ENCODE measurements at regions not wholly inside any gene's neighbourhood (a gene's known extent, or its start where the extent isn't known, plus 50 kb on each side); places are given as distances from the start of the nearest gene placed in this dataset.
A peak's percentile ranks its signal among the peaks of the same experiment; 100 is the strongest.

GRCh38 chr6:149217466-149217888 is 100.0 kb upstream of the TAB2 start:
- no peak for DNase-seq (ENCODE audit: low spot score)

GRCh38 chr6:149218471-149218870 is 99.0 kb upstream of the TAB2 start:
- DNase-seq (ENCODE audit: low spot score), result no peak

GRCh38 chr6:149218915-149219314 is 98.6 kb upstream of the TAB2 start:
- DNase-seq (ENCODE audit: low spot score), result no peak

DNA sequence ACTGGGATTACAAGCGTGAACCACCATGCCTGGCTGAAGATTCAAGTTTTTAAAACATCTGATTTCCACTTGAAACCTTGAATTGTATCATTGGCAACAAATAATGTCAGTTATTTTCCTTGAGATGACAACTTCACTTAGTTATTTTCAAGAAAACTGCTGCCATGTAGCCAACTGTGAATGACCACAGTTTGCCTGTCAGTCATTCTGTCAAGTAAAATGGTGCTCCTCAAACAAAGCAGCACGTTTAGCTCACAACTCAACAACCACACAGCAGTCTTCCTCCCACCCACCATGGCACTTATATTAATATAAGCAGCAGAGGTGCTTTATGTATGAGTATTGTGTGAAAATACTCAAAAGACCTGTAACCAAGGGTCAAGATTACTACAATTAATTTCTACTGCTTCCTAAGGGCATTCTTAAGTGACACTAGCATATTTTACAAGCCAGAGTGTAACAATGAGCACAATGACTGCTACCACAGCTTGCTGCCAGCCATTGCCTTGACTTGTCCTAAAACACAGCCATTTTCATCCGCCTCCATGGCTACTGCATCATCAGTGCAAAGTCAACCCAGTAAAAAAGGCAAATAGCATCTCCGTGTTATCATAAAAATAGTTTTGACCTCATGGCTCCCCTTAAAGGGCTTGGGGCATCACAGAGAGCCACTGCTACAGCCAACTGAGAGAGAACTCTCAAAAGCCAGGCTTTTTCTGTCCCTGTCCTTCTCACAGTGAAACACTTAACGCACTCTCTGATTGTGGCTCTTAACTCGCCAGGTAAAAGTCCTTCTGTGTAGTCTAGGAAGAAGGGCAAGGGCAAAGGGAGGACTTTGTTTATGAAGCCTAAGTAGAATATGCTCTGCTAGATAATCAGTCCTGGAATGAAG is 96.4 kb upstream of the TAB2 start:
- no peak for DNase-seq (ENCODE audit: low spot score)

DNA sequence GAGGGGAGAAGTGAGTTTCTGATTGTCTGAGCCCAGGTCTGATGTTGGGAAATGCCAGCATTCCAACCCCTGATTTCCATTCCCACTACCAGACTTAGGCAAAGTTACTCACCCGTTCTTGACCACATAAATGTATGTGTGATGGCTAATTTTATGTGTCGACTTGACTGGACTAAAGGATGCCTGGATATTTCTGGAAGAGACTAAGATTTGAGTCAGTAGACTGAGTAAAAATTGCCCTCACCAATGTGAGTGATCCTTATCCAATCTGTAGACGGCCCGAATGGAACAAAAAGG is 95.8 kb upstream of the TAB2 start:
- peak; percentile 20 for DNase-seq (ENCODE audit: low spot score)

GRCh38 chr6:149223120-149223903 is 94.2 kb upstream of the TAB2 start:
- no peak for DNase-seq (ENCODE audit: low spot score)

DNA sequence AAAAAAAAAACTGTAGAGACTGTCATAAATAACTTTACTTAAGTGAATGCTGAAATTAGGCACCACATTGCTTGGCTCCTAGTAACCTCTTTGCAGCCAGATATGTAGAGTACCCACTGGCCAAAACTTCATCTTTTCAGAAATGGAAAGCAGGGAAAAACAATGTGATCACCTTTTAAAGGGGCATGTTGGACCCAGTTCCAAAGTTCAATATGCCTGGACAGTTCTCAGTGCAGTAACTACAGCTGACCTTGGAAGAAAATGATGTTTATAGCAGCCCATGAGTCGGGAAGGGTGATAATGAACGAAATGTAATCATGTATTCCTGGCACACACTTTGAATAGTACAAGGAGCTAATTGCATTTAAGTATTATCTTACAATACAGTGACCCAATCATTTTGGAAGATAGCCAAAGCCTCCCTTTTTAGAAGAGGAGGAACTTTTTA is 93.6 kb upstream of the TAB2 start:
- DNase-seq (ENCODE audit: low spot score), result no peak

- no peak for DNase-seq (ENCODE audit: low spot score)
Measured at GRCh38 chr6:149224399-149224798, 93.1 kb upstream of the TAB2 start.

- DNase-seq (ENCODE audit: low spot score), result no peak
Measured at GRCh38 chr6:149225370-149225769, 92.1 kb upstream of the TAB2 start.

DNA sequence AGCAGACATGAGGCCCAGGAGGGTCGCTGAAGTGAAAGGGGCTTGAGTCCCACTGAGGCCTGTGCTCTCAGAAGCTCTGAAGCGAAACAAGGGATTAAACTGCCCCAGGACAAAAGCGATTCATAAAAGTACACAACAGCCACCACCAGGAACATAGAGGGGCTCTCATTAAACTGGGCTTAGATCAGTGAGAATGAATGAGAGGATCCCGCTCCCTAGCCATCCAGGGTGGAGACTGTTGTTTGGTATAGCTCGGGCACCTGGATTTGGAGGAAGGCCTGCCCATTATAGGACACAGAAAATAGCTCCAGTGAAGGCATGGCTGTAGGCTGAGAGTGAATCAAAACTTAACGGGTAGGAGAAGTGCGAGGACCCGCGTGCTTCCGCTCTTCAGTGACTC is 91.6 kb upstream of the TAB2 start:
- DNase-seq (ENCODE audit: low spot score), result no peak

DNA sequence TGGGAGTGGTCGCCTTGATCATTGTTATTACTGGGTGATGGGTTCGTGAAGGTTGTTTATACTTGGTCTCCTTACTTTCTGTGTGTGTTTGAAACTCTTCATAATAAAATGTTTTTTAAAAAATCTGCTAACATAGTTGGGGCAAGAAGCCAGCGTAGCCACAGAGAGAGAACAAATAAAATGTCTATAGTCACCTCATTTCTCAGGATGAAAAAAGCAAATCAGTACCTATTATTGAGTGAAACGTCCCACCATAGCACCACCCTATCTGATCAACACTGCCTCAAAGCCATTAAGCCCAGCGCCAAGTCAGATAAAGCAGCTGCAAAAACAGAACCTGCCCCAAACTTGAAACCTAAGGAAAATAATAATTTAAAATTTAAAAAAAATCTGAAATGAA is 89.7 kb upstream of the TAB2 start:
- no peak for DNase-seq (ENCODE audit: low spot score)

DNA sequence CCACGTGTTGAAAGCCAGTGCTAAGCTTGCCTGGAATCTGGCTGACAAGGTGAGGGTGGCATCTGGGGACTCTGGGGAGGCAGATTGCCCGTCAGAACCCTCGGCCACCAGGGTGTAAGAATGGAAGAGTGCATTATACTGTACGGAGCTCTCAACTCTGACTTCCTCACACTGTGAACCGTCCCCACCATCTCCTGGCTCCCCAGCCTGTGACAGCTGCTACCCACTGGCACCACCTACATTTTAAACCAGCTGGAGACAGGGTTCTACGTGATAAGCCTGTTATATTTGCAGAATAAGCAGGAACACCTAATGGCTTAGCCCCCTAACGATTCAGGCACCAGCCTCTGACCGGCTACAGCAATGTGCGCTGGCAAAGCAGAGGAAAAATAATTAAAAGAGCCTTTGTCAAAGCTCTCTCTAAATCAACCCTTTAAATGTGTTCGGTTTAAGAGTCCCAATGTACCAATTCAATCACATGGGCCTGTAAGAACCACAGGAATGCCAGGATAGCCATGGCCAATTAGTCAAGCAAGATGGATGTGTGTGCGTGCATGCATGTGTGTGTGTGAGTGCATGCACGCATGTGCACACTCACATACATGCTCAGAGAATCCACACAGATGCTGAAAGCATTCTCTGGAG is 89.1 kb upstream of the TAB2 start:
- no peak for DNase-seq (ENCODE audit: low spot score)

GRCh38 chr6:149229096-149229495 is 88.4 kb upstream of the TAB2 start:
- no peak for DNase-seq (ENCODE audit: low spot score)

GRCh38 chr6:149230712-149231460 is 86.6 kb upstream of the TAB2 start:
- DNase-seq (ENCODE audit: low spot score), result no peak

- no peak for DNase-seq (ENCODE audit: low spot score)
Measured at GRCh38 chr6:149231778-149232177, 85.7 kb upstream of the TAB2 start.

DNA sequence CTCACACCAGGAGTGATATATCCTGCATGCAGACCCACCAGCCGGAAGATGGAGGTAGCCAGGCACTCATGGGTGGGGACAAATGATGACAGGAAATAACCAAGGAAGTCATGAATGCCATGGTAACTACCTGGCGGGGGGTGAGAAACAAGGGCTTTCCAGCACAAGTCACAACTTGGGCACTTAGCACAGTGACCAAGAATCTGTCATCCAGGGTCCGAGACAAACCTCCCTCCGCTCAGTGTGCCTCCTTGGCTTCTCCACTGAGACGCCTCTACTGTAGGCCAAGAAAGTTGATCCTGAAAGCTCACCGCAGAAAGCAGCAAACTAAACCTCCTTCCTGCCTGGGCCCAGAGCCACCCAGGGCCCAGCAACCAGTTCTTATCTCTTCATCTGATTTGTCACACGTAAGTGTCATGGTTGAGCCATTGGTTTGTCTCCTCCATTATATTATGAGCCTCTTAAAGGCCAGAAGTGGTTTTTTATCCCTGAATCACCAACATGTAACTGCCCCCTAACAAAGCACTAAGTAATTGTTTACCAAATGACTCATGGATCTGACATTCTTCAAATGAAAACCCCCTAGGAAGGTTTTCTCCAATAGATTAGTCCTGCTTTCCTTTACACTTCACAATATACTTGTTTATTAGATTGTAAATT is 84.3 kb upstream of the TAB2 start:
- peak; percentile 78 for DNase-seq (ENCODE audit: low spot score)

DNA sequence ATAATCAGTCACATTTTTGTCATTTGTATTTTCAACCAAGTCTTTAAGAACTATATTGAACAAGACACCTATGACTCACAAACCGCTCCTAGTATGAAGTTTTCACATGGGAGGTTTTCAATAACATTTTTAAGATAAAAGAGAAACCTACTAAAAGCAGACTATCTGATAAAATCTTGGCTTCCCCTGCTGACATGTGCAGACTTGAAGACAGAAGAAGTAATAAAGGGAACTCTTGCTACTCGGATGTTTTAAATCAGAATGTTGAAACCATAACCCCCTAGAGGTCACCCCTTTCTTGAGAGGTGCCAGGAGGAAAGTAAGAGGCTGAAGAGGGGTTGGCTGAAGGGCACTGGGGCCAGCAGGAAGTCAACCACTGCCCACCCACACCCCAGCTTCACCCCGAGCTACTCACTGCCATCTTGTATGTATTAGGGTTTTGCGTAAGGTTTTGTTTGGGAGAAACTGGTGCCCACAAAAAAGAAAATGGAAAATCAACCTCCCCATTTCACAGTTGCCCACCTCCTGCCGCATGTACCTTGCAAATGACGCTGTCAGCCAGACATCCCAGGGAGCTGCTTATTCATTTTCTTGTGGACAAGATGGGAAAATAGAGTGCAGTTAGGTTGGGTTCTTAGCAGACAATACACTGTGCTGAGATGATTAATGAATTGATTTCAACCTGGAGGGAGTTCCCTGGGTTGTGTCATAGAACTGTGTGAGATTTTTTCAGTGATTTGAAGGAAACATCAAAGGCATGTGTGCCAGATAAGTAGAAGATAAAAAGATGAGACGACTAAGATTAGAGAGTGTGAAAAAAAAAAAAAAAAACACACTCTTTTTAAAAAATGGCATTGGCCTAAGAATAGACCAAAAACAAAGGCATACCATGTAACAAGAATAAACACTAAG is 83.2 kb upstream of the TAB2 start:
- no peak for DNase-seq (ENCODE audit: low spot score)

GRCh38 chr6:149235130-149235561 is 82.4 kb upstream of the TAB2 start:
- no peak for DNase-seq (ENCODE audit: low spot score)

DNA sequence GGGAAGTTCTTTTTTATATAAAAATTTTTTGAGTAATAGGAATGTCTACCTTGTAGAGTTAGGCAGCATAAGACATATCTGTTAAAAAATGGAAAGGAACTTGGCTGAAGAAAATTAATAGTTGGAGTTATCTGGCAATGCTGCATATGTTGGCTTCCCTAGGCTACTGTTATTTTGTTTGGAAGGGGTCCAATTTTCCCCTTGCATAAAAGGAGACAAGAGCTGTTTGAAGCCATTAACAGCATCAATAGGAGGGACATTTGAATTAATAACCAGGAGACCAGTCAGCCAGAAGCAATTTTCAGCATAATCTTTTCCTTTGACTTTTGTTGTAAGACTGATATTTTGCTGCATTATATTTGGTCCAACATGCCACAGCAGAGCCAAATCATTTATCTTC is 80.9 kb upstream of the TAB2 start:
- DNase-seq (ENCODE audit: low spot score), result no peak

DNA sequence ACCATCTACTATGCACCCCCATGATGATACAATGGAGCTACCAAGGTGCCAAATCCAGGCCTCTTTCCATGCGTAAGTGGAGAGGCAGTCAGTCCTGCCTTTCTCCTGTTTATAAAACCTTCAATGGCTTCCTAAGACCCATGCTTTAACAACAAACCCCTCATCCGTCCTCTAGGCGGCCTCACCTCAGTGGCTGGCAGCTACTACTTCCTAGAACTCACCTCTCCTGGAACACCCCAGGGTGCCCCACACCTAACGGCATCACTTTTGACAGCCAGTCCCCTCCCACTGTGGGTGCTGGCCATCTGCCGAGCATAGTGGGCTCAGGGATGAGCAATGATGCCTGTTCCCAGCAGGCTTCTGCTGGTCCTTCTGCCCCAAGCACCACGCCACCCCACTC is 80.0 kb upstream of the TAB2 start:
- no peak for DNase-seq (ENCODE audit: low spot score)

All from AG08395 (cell line).